SK-N-SH treated with all-trans-retinoic acid at 6 μM for 48 hours (cell line): ENCODE measurements at regions not wholly inside any gene's neighbourhood (a gene's known extent, or its start where the extent isn't known, plus 50 kb on each side); places are given as distances from the start of the nearest gene placed in this dataset.

Experiments used
- ARNTL ChIP-seq: fragments of 450-650 bp; formaldehyde crosslinking; IDR thresholded peaks from 2 replicates; pipeline ENCODE4 v1.5.0; 2020; ENCODE audit warnings: low read depth, mild to moderate bottlenecking, moderate library complexity, borderline replicate concordance
- BACH2 ChIP-seq: fragments of 250-450 bp; sonication (Bioruptor Pico); IDR thresholded peaks from 2 replicates; pipeline ENCODE4 v1.9.0; 2021; ENCODE audit warnings: mild to moderate bottlenecking, borderline replicate concordance
- TOX ChIP-seq: fragments of 250-450 bp; sonication (Bioruptor Pico); IDR thresholded peaks from 2 replicates; pipeline ENCODE4 v1.8.0; 2021; ENCODE audit warnings: mild to moderate bottlenecking, moderate library complexity, borderline replicate concordance
- ZFP3 ChIP-seq: fragments of 250-450 bp; sonication (Bioruptor Pico); IDR thresholded peaks from 2 replicates; pipeline ENCODE4 v1.5.0; 2020; ENCODE audit warnings: mild to moderate bottlenecking, moderate library complexity
- ZFP30 ChIP-seq: fragments of 450-650 bp; formaldehyde crosslinking; IDR thresholded peaks from 2 replicates; pipeline ENCODE4 v1.5.0; 2022; ENCODE audit warnings: mild to moderate bottlenecking, moderate library complexity
- TF ChIP-seq, protein P1 (sequence below): fragments of 250-450 bp; sonication (Bioruptor Pico); IDR thresholded peaks from 2 replicates; pipeline ENCODE4 v1.5.0; 2020; ENCODE audit warnings: mild to moderate bottlenecking, moderate library complexity

GRCh38 chr6:85298553-85298952, 151.3 kb upstream of the NT5E start:
- TF ChIP-seq, protein P1, sequence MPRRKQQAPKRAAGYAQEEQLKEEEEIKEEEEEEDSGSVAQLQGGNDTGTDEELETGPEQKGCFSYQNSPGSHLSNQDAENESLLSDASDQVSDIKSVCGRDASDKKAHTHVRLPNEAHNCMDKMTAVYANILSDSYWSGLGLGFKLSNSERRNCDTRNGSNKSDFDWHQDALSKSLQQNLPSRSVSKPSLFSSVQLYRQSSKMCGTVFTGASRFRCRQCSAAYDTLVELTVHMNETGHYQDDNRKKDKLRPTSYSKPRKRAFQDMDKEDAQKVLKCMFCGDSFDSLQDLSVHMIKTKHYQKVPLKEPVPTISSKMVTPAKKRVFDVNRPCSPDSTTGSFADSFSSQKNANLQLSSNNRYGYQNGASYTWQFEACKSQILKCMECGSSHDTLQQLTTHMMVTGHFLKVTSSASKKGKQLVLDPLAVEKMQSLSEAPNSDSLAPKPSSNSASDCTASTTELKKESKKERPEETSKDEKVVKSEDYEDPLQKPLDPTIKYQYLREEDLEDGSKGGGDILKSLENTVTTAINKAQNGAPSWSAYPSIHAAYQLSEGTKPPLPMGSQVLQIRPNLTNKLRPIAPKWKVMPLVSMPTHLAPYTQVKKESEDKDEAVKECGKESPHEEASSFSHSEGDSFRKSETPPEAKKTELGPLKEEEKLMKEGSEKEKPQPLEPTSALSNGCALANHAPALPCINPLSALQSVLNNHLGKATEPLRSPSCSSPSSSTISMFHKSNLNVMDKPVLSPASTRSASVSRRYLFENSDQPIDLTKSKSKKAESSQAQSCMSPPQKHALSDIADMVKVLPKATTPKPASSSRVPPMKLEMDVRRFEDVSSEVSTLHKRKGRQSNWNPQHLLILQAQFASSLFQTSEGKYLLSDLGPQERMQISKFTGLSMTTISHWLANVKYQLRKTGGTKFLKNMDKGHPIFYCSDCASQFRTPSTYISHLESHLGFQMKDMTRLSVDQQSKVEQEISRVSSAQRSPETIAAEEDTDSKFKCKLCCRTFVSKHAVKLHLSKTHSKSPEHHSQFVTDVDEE, result no peak
- TF ChIP-seq ARNTL (CRISPR knock-in tag) (no peak), BACH2 (no peak), ZFP30 (CRISPR knock-in tag) (no peak), ZFP3 (CRISPR knock-in tag) (no peak), TOX (no peak)
